Neural crest cell (in vitro differentiated cells): ENCODE measurements at regions not wholly inside any gene's neighbourhood (a gene's known extent, or its start where the extent isn't known, plus 50 kb on each side); places are given as distances from the start of the nearest gene placed in this dataset.
"Not testable (repeated sequence)": the region's sequence is repeated elsewhere in the genome, so short reads cannot be mapped to it uniquely, and the experiment has no call there.

Source experiments
- DNase-seq: peaks from one replicate; pipeline ENCODE4 v3.0.0; 2021; ENCODE audit warnings: low read depth, mixed read lengths, low spot score
- H3K27ac Mint-ChIP-seq: one replicate; pipeline ENCODE4 v1.8.0; 2021; ENCODE audit warnings: mild to moderate bottlenecking, mixed read lengths; ENCODE audit not compliant: unreplicated experiment
- H3K27me3 Mint-ChIP-seq: 2 replicates; pipeline ENCODE4 v1.8.0; 2021; ENCODE audit warnings: low read depth, mild to moderate bottlenecking, mixed read lengths
- H3K36me3 Mint-ChIP-seq: 2 replicates; pipeline ENCODE4 v1.8.0; 2021; ENCODE audit warnings: low read depth, mild to moderate bottlenecking, mixed read lengths
- H3K4me1 Mint-ChIP-seq: 2 replicates; pipeline ENCODE4 v1.8.0; 2021; ENCODE audit warnings: mixed read lengths
- H3K4me3 Mint-ChIP-seq: one replicate; pipeline ENCODE4 v1.8.0; 2021; ENCODE audit warnings: mild to moderate bottlenecking, mixed read lengths
- H3K9me3 Mint-ChIP-seq: 2 replicates; pipeline ENCODE4 v1.8.0; 2021; ENCODE audit warnings: mixed read lengths
- TF ChIP-seq, protein P1 (sequence below): fragments of 200-600 bp; sonication (generic); conservative IDR thresholded peaks from 2 replicates; pipeline ENCODE4 v1.5.0; 2021; ENCODE audit warnings: antibody characterized with exemption, mild to moderate bottlenecking

DNA sequence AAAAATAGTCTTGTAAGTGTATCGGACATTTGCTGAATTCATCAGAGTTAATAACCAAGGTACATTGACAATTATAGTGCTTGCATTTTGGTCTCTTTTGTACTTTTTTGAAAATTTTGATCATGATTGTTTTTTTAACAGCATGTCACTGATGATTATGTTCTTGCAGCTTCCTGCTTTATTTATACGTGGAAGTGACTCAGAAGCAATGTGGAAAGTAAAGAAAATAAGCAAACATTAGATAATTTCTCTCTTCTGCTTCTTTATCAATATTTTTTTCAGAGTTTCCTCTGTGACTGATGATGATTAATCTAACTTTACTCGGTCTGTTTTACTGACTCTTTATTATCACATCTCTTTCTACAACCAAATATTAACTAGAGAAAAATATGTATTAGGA, 1351.9 kb downstream of the REEP3 start:
- H3K4me3 Mint-ChIP-seq, result no peak overlapping the region
- TF ChIP-seq, protein P1, sequence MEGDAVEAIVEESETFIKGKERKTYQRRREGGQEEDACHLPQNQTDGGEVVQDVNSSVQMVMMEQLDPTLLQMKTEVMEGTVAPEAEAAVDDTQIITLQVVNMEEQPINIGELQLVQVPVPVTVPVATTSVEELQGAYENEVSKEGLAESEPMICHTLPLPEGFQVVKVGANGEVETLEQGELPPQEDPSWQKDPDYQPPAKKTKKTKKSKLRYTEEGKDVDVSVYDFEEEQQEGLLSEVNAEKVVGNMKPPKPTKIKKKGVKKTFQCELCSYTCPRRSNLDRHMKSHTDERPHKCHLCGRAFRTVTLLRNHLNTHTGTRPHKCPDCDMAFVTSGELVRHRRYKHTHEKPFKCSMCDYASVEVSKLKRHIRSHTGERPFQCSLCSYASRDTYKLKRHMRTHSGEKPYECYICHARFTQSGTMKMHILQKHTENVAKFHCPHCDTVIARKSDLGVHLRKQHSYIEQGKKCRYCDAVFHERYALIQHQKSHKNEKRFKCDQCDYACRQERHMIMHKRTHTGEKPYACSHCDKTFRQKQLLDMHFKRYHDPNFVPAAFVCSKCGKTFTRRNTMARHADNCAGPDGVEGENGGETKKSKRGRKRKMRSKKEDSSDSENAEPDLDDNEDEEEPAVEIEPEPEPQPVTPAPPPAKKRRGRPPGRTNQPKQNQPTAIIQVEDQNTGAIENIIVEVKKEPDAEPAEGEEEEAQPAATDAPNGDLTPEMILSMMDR, result no peak
- H3K27me3 Mint-ChIP-seq, result no peaks in the 10 kb centered on the region
- H3K4me1 Mint-ChIP-seq, result peaks cover 9% of the 10 kb centered on the region
- no peak for DNase-seq
- no peaks in the 10 kb centered on the region for H3K9me3 Mint-ChIP-seq
- no peaks in the 10 kb centered on the region for H3K36me3 Mint-ChIP-seq
- H3K27ac Mint-ChIP-seq, result no peak overlapping the region

DNA sequence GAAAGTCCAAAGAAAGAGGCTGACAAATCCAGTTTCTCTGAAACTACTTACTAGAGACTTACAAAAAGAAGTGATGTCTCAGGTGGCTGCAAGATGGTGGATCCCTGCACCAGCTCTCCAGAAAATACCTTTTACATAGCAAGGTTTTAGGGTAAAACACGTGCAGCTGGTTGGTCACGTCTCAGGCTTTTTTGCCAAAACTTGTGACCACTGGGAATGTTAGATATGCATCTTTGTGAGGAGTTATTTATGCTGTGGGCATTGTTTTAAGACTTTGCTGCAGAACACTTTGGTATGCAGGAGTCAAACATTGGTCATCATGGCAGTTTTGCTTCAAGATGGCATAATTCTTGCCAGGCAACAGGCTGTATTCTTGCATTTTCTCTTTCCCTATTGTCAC, 1352.8 kb downstream of the REEP3 start:
- H3K4me1 Mint-ChIP-seq, result peaks cover 9% of the 10 kb centered on the region
- H3K27me3 Mint-ChIP-seq, result no peaks in the 10 kb centered on the region
- no peak for DNase-seq
- no peak overlapping the region for H3K27ac Mint-ChIP-seq
- H3K9me3 Mint-ChIP-seq, result no peaks in the 10 kb centered on the region
- H3K36me3 Mint-ChIP-seq, result no peaks in the 10 kb centered on the region
- H3K4me3 Mint-ChIP-seq, result no peak overlapping the region
- TF ChIP-seq, protein P1, result no peak

DNA sequence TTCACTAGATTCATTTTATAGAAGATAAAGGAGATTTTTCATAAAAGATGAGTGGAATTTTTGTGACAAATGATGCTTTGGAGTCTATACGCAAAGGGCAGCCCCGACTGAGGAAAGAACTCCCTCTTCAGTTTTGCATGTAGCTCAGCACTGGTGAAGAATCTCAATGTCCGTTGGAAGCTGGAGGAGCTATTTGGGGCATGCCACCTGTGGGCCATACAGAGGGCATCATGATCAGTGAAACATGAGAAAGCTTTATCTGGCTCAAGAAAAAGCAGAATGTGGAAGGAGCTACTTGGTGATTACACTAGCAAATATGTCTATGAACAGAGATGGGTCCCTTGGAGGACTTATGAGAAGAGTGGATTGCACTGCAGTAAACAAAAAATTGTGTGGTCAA, 1359.3 kb downstream of the REEP3 start:
- DNase-seq, result no peak
- Mint-ChIP-seq H3K27me3 (no peaks in the 10 kb centered on the region), H3K36me3 (no peaks in the 10 kb centered on the region), H3K9me3 (peaks cover 5% of the 10 kb centered on the region), H3K4me1 (no peaks in the 10 kb centered on the region), H3K27ac (no peak overlapping the region), H3K4me3 (no peak overlapping the region)
- TF ChIP-seq, protein P1, result no peak

DNA sequence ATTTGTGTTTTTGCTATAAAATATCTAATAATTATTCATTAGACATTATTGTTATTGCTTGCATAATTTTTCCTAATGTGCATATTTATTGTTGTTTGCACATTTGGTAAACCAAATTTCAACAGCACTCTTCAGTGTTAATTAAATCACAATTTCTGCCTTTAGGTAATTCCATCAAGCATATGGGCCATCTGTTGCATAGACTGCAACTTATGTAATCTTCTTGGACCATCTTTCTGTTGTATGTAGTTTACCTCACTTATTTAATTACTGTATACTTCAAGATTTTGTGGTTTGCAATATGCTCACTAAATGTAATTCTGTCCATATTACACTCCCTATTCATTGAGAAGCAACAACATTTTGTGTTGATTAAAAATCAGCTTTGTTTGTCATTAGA, 1360.1 kb downstream of the REEP3 start:
- H3K36me3 Mint-ChIP-seq, result no peaks in the 10 kb centered on the region
- no peak for DNase-seq
- H3K27me3 Mint-ChIP-seq, result no peaks in the 10 kb centered on the region
- TF ChIP-seq, protein P1, result no peak
- no peak overlapping the region for H3K4me3 Mint-ChIP-seq
- H3K4me1 Mint-ChIP-seq, result no peaks in the 10 kb centered on the region
- no peak overlapping the region for H3K27ac Mint-ChIP-seq
- peaks cover 5% of the 10 kb centered on the region for H3K9me3 Mint-ChIP-seq

DNA sequence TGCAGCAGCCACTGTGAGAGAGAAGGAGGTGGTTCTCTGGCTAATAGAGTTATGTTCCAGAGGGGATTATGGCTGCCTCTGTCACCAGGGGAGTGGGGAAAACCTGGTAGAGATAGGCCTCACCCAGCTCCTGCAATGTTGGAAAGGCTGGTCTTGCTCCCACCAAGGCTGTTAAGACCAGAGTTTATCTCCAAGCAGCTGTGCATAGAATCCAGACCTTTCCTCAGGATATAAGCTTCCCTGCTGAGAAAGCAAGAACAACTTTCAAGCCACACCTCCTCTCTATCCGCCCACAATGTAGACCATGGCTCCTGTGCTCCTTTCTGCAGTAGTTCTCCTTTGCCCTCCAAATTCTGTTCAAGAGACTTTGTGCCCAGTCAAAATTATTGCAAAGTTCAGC, 1375.4 kb downstream of the REEP3 start:
- TF ChIP-seq, protein P1, result no peak

DNA sequence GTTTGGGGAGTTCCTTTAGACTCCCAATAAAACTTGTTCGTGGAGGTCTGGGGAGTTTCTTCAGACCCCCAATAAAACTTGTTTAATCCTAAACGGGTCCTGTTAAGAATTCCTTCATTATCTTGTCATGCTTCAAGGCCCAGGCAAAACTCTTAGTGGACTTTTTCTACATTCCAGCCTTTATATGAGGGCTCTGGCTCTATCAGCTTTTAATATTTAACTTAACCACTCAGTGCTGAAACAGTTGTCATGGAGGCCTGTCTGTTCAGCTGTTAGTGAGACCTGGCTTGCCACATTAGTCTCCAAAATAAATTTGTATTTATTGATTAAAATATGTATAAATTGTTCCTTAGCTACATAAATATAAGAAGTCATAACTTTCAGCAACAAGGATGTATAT, 1385.1 kb downstream of the REEP3 start:
- not testable (repeated sequence) for H3K27me3 Mint-ChIP-seq, H3K4me3 Mint-ChIP-seq, H3K4me1 Mint-ChIP-seq, H3K27ac Mint-ChIP-seq, DNase-seq, H3K9me3 Mint-ChIP-seq, H3K36me3 Mint-ChIP-seq

More for the DNA sequence above, 1375.4 kb downstream of the REEP3 start:
- Mint-ChIP-seq H3K4me1 (no peaks in the 10 kb centered on the region), H3K27me3 (no peaks in the 10 kb centered on the region), H3K9me3 (peaks cover 9% of the 10 kb centered on the region), H3K27ac (no peak overlapping the region), H3K4me3 (no peak overlapping the region), H3K36me3 (no peaks in the 10 kb centered on the region)
- DNase-seq, result no peak

DNA sequence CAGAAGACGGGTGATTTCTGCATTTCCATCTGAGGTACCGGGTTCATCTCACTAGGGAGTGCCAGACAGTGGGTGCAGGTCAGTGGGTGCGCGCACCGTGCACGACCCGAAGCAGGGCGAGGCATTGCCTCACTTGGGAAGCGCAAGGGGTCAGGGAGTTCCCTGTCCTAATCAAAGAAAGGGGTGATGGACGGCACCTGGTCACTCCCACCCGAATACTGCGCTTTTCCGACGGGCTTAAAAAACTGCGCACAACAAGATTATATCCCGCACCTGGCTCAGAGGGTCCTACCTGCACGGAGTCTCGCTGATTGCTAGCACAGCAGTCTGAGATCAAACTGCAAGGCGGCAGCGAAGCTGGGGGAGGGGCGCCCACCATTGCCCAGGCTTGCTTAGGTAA, 1403.1 kb downstream of the REEP3 start:
- not testable (repeated sequence) for DNase-seq, H3K4me1 Mint-ChIP-seq
- Mint-ChIP-seq H3K9me3 (peaks cover 14% of the 10 kb centered on the region), H3K4me3 (peak overlapping the region; percentile 87), H3K27ac (peak overlapping the region; percentile 21), H3K27me3 (peaks cover 12% of the 10 kb centered on the region), H3K36me3 (peaks cover 10% of the 10 kb centered on the region)
